Urinary bladder (tissue), 3 donors: ENCODE measurements at regions not wholly inside any gene's neighbourhood (a gene's known extent, or its start where the extent isn't known, plus 50 kb on each side); places are given as distances from the start of the nearest gene placed in this dataset.
"Not testable (repeated sequence)": the region's sequence is repeated elsewhere in the genome, so short reads cannot be mapped to it uniquely, and the experiment has no call there.

Experiments used
- DNase-seq: peaks from one replicate; pipeline ENCODE4 v3.0.0-alpha.2; 2015; ENCODE audit errors: extremely low spot score
- H3K27ac ChIP-seq: one replicate; pipeline ENCODE4 v1.5.1; 2013; ENCODE audit warnings: low read depth, mild to moderate bottlenecking, moderate library complexity
- H3K36me3 ChIP-seq: one replicate; pipeline ENCODE4 v1.6.1; 2013; ENCODE audit warnings: mild to moderate bottlenecking, moderate library complexity; ENCODE audit not compliant: insufficient read depth
- H3K4me1 ChIP-seq: one replicate; pipeline ENCODE4 v1.6.1; 2013; ENCODE audit warnings: mild to moderate bottlenecking, moderate library complexity; ENCODE audit not compliant: insufficient read depth
- H3K4me3 ChIP-seq: one replicate; pipeline ENCODE4 v1.5.1; 2013; ENCODE audit warnings: low read depth, low read length
- WGBS: extraction: QIAGEN DNeasy Blood & Tissue Kit; methylation state at CpG from one replicate; pipeline ENCODE4 v1.1.7; 2013; 5-methylcytosine and 5-hydroxymethylcytosine counted together
- donor health status: healthy with polysubstance abuse.
- donor health status: healthy.

- no peak overlapping the region for H3K27ac ChIP-seq
- H3K36me3 ChIP-seq = no peaks in the 10 kb centered on the region
- no peak for DNase-seq
- no peak overlapping the region for H3K4me3 ChIP-seq
- H3K4me1 ChIP-seq = no peaks in the 10 kb centered on the region
These were observed 470.9 kb downstream of the LRRIQ3 start for GRCh38 chr1:73727036-73727435.

GRCh38 chr1:73722055-73722454, 475.9 kb downstream of the LRRIQ3 start:
- WGBS = 98% methylated on average over 1 of the region's 1 CpG
- no peak for DNase-seq
- Histone ChIP-seq H3K4me1 (no peaks in the 10 kb centered on the region), H3K36me3 (no peaks in the 10 kb centered on the region), H3K4me3 (no peak overlapping the region), H3K27ac (no peak overlapping the region)

GRCh38 chr1:73717976-73718375, 480.0 kb downstream of the LRRIQ3 start:
- DNase-seq = no peak
- Histone ChIP-seq H3K36me3 (no peaks in the 10 kb centered on the region), H3K4me1 (no peaks in the 10 kb centered on the region), H3K4me3 (no peak overlapping the region), H3K27ac (no peak overlapping the region)
- WGBS = 75% methylated on average over 1 of the region's 1 CpG

GRCh38 chr1:73711089-73711488, 486.9 kb downstream of the LRRIQ3 start:
- H3K36me3 ChIP-seq = no peaks in the 10 kb centered on the region
- 89% methylated on average over 1 of the region's 1 CpG for WGBS
- no peak overlapping the region for H3K27ac ChIP-seq
- DNase-seq = no peak
- no peak overlapping the region for H3K4me3 ChIP-seq
- no peaks in the 10 kb centered on the region for H3K4me1 ChIP-seq

GRCh38 chr1:73701826-73702225, 496.1 kb downstream of the LRRIQ3 start:
- Histone ChIP-seq H3K27ac (no peak overlapping the region), H3K4me3 (no peak overlapping the region), H3K4me1 (no peaks in the 10 kb centered on the region), H3K36me3 (no peaks in the 10 kb centered on the region)
- 29% methylated on average over 1 of the region's 1 CpG for WGBS
- DNase-seq = no peak

GRCh38 chr1:73676186-73676585, 521.8 kb downstream of the LRRIQ3 start:
- WGBS = 73% methylated on average over 3 of the region's 3 CpGs
- H3K27ac ChIP-seq = no peak overlapping the region
- H3K4me1 ChIP-seq = no peaks in the 10 kb centered on the region
- H3K36me3 ChIP-seq = no peaks in the 10 kb centered on the region
- DNase-seq = no peak
- no peak overlapping the region for H3K4me3 ChIP-seq

- 7% methylated on average over 2 of the region's 2 CpGs for WGBS
- DNase-seq = no peak
- Histone ChIP-seq H3K36me3 (no peaks in the 10 kb centered on the region), H3K27ac (no peak overlapping the region), H3K4me1 (no peaks in the 10 kb centered on the region), H3K4me3 (no peak overlapping the region)
These were observed 522.9 kb downstream of the LRRIQ3 start for GRCh38 chr1:73674945-73675561.

GRCh38 chr1:73673971-73674370, 524.0 kb downstream of the LRRIQ3 start:
- no peak overlapping the region for H3K27ac ChIP-seq
- no peaks in the 10 kb centered on the region for H3K36me3 ChIP-seq
- H3K4me1 ChIP-seq = no peaks in the 10 kb centered on the region
- DNase-seq = peak; percentile 67
- H3K4me3 ChIP-seq = no peak overlapping the region
- WGBS = 84% methylated on average over 1 of the region's 1 CpG

- 90% methylated on average over 1 of the region's 1 CpG for WGBS
- Histone ChIP-seq H3K4me3 (no peak overlapping the region), H3K4me1 (no peaks in the 10 kb centered on the region), H3K27ac (no peak overlapping the region), H3K36me3 (no peaks in the 10 kb centered on the region)
- DNase-seq = no peak
These were observed 526.4 kb downstream of the LRRIQ3 start for GRCh38 chr1:73671530-73671929.

- H3K27ac ChIP-seq, H3K4me1 ChIP-seq, DNase-seq, H3K4me3 ChIP-seq, H3K36me3 ChIP-seq: not testable (repeated sequence)
- WGBS = 90% methylated on average over 4 of the region's 4 CpGs
These were observed 530.0 kb downstream of the LRRIQ3 start for GRCh38 chr1:73667959-73668358.

- Histone ChIP-seq H3K4me3 (no peak overlapping the region), H3K27ac (no peak overlapping the region), H3K4me1 (no peaks in the 10 kb centered on the region), H3K36me3 (no peaks in the 10 kb centered on the region)
- 75% methylated on average over 2 of the region's 2 CpGs for WGBS
- DNase-seq = no peak
These were observed 535.5 kb downstream of the LRRIQ3 start for GRCh38 chr1:73662526-73662925.

- no peak for DNase-seq
- no peaks in the 10 kb centered on the region for H3K36me3 ChIP-seq
- H3K27ac ChIP-seq = no peak overlapping the region
- WGBS = 81% methylated on average over 2 of the region's 2 CpGs
- H3K4me3 ChIP-seq = no peak overlapping the region
- H3K4me1 ChIP-seq = no peaks in the 10 kb centered on the region
These were observed 538.8 kb downstream of the LRRIQ3 start for GRCh38 chr1:73659136-73659535.

- Histone ChIP-seq H3K27ac (no peak overlapping the region), H3K4me1 (no peaks in the 10 kb centered on the region), H3K36me3 (no peaks in the 10 kb centered on the region), H3K4me3 (no peak overlapping the region)
- no peak for DNase-seq
These were observed 543.3 kb downstream of the LRRIQ3 start for GRCh38 chr1:73654714-73655113.

GRCh38 chr1:73644198-73644597, 553.8 kb downstream of the LRRIQ3 start:
- H3K36me3 ChIP-seq = no peaks in the 10 kb centered on the region
- no peak overlapping the region for H3K4me3 ChIP-seq
- H3K4me1 ChIP-seq = no peaks in the 10 kb centered on the region
- DNase-seq = no peak
- H3K27ac ChIP-seq = no peak overlapping the region

- Histone ChIP-seq H3K4me1 (no peaks in the 10 kb centered on the region), H3K27ac (no peak overlapping the region), H3K4me3 (no peak overlapping the region), H3K36me3 (no peaks in the 10 kb centered on the region)
- DNase-seq = no peak
- WGBS = 81% methylated on average over 5 of the region's 5 CpGs
These were observed 558.5 kb downstream of the LRRIQ3 start for GRCh38 chr1:73639494-73639893.
